OCI-LY3 (cell line): ENCODE measurements at regions not wholly inside any gene's neighbourhood (a gene's known extent, or its start where the extent isn't known, plus 50 kb on each side); places are given as distances from the start of the nearest gene placed in this dataset.

Source experiments
- CTCF ChIP-seq: fragments of 200-600, 300-600 bp; sonication (generic); IDR thresholded peaks from 2 replicates; pipeline ENCODE4 v1.5.1; 2014; ENCODE audit warnings: antibody characterized with exemption, low read length, low read depth
- EZH2phosphoT487 ChIP-seq: fragments of 200-600 bp; shearing (Covaris generic); IDR thresholded peaks from 2 replicates; pipeline ENCODE4 v1.6.1; 2018; ENCODE audit warnings: antibody characterized with exemption, mixed run types, low read depth

GRCh38 chr2:146365041-146365440, 1479.8 kb upstream of the ACVR2A start:
- no peak for TF ChIP-seq CTCF
- no peak for TF ChIP-seq EZH2phosphoT487
